HG02852 (cell line): ENCODE measurements at regions not wholly inside any gene's neighbourhood (a gene's known extent, or its start where the extent isn't known, plus 50 kb on each side); places are given as distances from the start of the nearest gene placed in this dataset.
A peak's percentile ranks its signal among the peaks of the same experiment; 100 is the strongest.

Experiments used
- ATAC-seq: cut with Tn5 transposase; IDR thresholded peaks from one replicate; pipeline ENCODE4 v1.9.1; 2021; ENCODE audit warnings: mild to moderate bottlenecking, moderate library complexity; ENCODE audit not compliant: unreplicated experiment

- ATAC-seq: peak; percentile 40
Observed at GRCh38 chr11:19345848-19346681, 105.3 kb upstream of the E2F8 start.

- ATAC-seq: peak; percentile 42
Observed at GRCh38 chr11:19345519-19345847, 104.7 kb upstream of the E2F8 start.

- peak; percentile 58 for ATAC-seq
Observed at GRCh38 chr11:19344661-19345518, 104.1 kb upstream of the E2F8 start.

- ATAC-seq: no peak
Observed at GRCh38 chr11:19342036-19342435, 101.3 kb upstream of the E2F8 start.

- no peak for ATAC-seq
Observed at GRCh38 chr11:19338375-19338774, 97.6 kb upstream of the E2F8 start.

- no peak for ATAC-seq
Observed at GRCh38 chr11:19337779-19338178, 97.0 kb upstream of the E2F8 start.

- ATAC-seq: no peak
Observed at GRCh38 chr11:19336331-19336730, 95.6 kb upstream of the E2F8 start.

GRCh38 chr11:19332476-19332875, 91.7 kb upstream of the E2F8 start:
- ATAC-seq: peak; percentile 88

- no peak for ATAC-seq
Observed at GRCh38 chr11:19330416-19330815, 89.7 kb upstream of the E2F8 start.

GRCh38 chr11:19329970-19330369, 89.2 kb upstream of the E2F8 start:
- no peak for ATAC-seq

GRCh38 chr11:19328586-19329311, 88.0 kb upstream of the E2F8 start:
- no peak for ATAC-seq

GRCh38 chr11:19327280-19327679, 86.5 kb upstream of the E2F8 start:
- ATAC-seq: no peak

- ATAC-seq: no peak
Observed at GRCh38 chr11:19326499-19326898, 85.8 kb upstream of the E2F8 start.

GRCh38 chr11:19323502-19323901, 82.8 kb upstream of the E2F8 start:
- ATAC-seq: no peak

GRCh38 chr11:19321351-19321750, 80.6 kb upstream of the E2F8 start:
- no peak for ATAC-seq

- no peak for ATAC-seq
Observed at GRCh38 chr11:19320827-19321226, 80.1 kb upstream of the E2F8 start.

- no peak for ATAC-seq
Observed at GRCh38 chr11:19316434-19316833, 75.7 kb upstream of the E2F8 start.

- ATAC-seq: no peak
Observed at GRCh38 chr11:19315511-19315910, 74.8 kb upstream of the E2F8 start.

GRCh38 chr11:19313140-19313539, 72.4 kb upstream of the E2F8 start:
- ATAC-seq: no peak

- peak; percentile 83 for ATAC-seq
Observed at GRCh38 chr11:19311308-19312030, 70.7 kb upstream of the E2F8 start.

GRCh38 chr11:19307498-19307897, 66.8 kb upstream of the E2F8 start:
- ATAC-seq: no peak
